ENCODE measurements at regions not wholly inside any gene's neighbourhood (a gene's known extent, or its start where the extent isn't known, plus 50 kb on each side); places are given as distances from the start of the nearest gene placed in this dataset.

DNA sequence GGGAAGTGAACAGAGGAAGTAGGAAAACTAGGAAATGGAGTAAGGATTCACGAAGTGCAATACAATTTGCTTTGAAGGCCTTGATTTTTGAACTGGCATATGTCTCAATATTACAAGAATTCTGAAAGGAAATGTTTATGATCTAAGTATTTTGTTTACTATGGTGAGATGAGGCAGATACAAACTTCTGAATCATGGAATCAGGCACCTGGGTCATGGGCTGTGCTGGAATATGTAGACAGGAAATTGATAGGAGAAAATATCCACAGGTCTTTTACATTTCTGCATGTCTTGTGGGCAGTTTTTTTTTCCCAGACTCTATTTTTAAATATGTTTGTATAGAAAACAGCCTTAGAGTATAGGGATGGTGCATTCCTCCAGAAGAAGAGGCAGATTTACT, 117.1 kb downstream of the PPP1R3A start:
- H2AFZ ChIP-seq (replicated peaks; ENCODE audit: low read length, poor library complexity), result no peak overlapping the region
- no peaks in the 10 kb centered on the region for H3K9me3 ChIP-seq (ENCODE audit: control insufficient read depth, insufficient read depth, low read length)
- intact Hi-C loops (cut with micrococcal nuclease) (no loop called here), dilution Hi-C loops (cut with HindIII; ENCODE audit: low sequenced_read_pairs, unreplicated experiment) (no loop called here), in situ Hi-C loops (cut with MboI; ENCODE audit: low sequenced_read_pairs) (no loop called here)
- H3K4me1 ChIP-seq (ENCODE audit: control insufficient read depth, insufficient read depth, low read length), result no peaks in the 10 kb centered on the region; the same call in 1 of the 2 replicates
- TF ChIP-seq CEBPB (IDR thresholded peaks at IDR 0.05; ENCODE audit: low read depth, low read length), result no peak
- no peak for TF ChIP-seq RAD21 (IDR thresholded peaks at IDR 0.05; ENCODE audit: low read length)
- TF ChIP-seq, protein P1, sequence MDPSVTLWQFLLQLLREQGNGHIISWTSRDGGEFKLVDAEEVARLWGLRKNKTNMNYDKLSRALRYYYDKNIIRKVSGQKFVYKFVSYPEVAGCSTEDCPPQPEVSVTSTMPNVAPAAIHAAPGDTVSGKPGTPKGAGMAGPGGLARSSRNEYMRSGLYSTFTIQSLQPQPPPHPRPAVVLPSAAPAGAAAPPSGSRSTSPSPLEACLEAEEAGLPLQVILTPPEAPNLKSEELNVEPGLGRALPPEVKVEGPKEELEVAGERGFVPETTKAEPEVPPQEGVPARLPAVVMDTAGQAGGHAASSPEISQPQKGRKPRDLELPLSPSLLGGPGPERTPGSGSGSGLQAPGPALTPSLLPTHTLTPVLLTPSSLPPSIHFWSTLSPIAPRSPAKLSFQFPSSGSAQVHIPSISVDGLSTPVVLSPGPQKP (IDR thresholded peaks at IDR 0.05; ENCODE audit: borderline replicate concordance, low read depth, low read length), result no peak
- TF ChIP-seq NFE2L2 (IDR thresholded peaks at IDR 0.05; ENCODE audit: low read depth, low read length), result no peak
- TF ChIP-seq RFX5 (IDR thresholded peaks at IDR 0.05; ENCODE audit: low read depth, low read length), result no peak
- no peak for TF ChIP-seq USF2 (IDR thresholded peaks at IDR 0.05; ENCODE audit: low read depth, low read length)
- no peak for TF ChIP-seq MAFK (IDR thresholded peaks at IDR 0.05; ENCODE audit: low read depth, low read length)
- TF ChIP-seq MXI1 (IDR thresholded peaks at IDR 0.05; ENCODE audit: borderline replicate concordance, low read depth, low read length), result no peak
- no peak for TF ChIP-seq BHLHE40 (IDR thresholded peaks at IDR 0.05; ENCODE audit: low read depth, low read length)
- TF ChIP-seq FOS (IDR thresholded peaks at IDR 0.05; ENCODE audit: low read depth, low read length), result no peak
- TF ChIP-seq POLR2A (IDR thresholded peaks at IDR 0.05; ENCODE audit: low read depth, low read length), result no peak
- TF ChIP-seq CHD1 (IDR thresholded peaks at IDR 0.05; ENCODE audit: low read depth, low read length), result no peak
- TF ChIP-seq RCOR1 (IDR thresholded peaks at IDR 0.05; ENCODE audit: insufficient replicate concordance, low read length), result no peak
- no peak for TF ChIP-seq MAZ (IDR thresholded peaks at IDR 0.05; ENCODE audit: borderline replicate concordance, low read depth, low read length)
- TF ChIP-seq SMC3 (IDR thresholded peaks at IDR 0.05; ENCODE audit: low read depth, low read length), result no peak
- TF ChIP-seq CTCF (conservative IDR thresholded peaks at IDR 0.05; ENCODE audit: low read depth, low read length), result no peak
- H2BK20ac ChIP-seq (ENCODE audit: low read depth, low read length), result no peak overlapping the region
- DNase-seq (no peak), ATAC-seq (ENCODE audit: low read depth) (no peak)
- H3K36me3 ChIP-seq (ENCODE audit: control insufficient read depth, insufficient read depth, low read length), result no peaks in the 10 kb centered on the region
- H2AK5ac ChIP-seq (ENCODE audit: low read depth, low read length), result no peak overlapping the region
- H4K8ac ChIP-seq (ENCODE audit: low read depth in 2 of 2, low read length in 2 of 2), result no peak overlapping the region
- H3K18ac ChIP-seq (ENCODE audit: low read depth, low read length), result no peak overlapping the region
- H3K9me1 ChIP-seq (ENCODE audit: insufficient read depth, low read length), result no peaks in the 10 kb centered on the region
- H3K9ac ChIP-seq (ENCODE audit: low read depth, low read length), result no peak overlapping the region
- ChIA-PET CTCF (no interaction called here), POLR2A (ENCODE audit: unreplicated experiment) (no interaction called here)
- no peak overlapping the region for H3K14ac ChIP-seq (replicated peaks; ENCODE audit: low read depth, low read length)
- H3K4me2 ChIP-seq (ENCODE audit: low read depth, low read length), result no peak overlapping the region
- H4K91ac ChIP-seq (ENCODE audit: insufficient read depth, low read depth, low read length), result no peak overlapping the region
- no CpG with 5 or more reads among the region's 1 CpG for WGBS, 2 experiments (ENCODE audit: extremely low coverage in 2 of 2, insufficient read length in 1 of 2)
- no peak overlapping the region for H2AK9ac ChIP-seq (replicated peaks; ENCODE audit: low read depth, low read length, poor library complexity)
- no TSS peak for BruUV-seq (replicated peaks)
- H3K79me1 ChIP-seq (ENCODE audit: low read depth in 1 of 2, low read length in 2 of 2), result no peaks in the 10 kb centered on the region
- H3K27ac ChIP-seq (ENCODE audit: insufficient read depth, low read length), result no peak overlapping the region
- H2BK5ac ChIP-seq (ENCODE audit: low read depth, low read length, poor library complexity, severe bottlenecking), result no peak overlapping the region
- no peak overlapping the region for H3K23ac ChIP-seq (ENCODE audit: low read depth, low read length)
- no peak overlapping the region for H4K5ac ChIP-seq (ENCODE audit: low read depth, low read length)
- H2BK120ac ChIP-seq (ENCODE audit: low read depth, low read length), result no peak overlapping the region
- no peak overlapping the region for H3K4ac ChIP-seq (ENCODE audit: low read depth, low read length)
- no peak overlapping the region for H2BK15ac ChIP-seq (ENCODE audit: low read depth, low read length)
- no peaks in the 10 kb centered on the region for H3K27me3 ChIP-seq (ENCODE audit: control insufficient read depth, insufficient read depth, low read length)
- H3K4me3 ChIP-seq (ENCODE audit: insufficient read depth, low read depth, low read length), result no peak overlapping the region
- H3K56ac ChIP-seq (ENCODE audit: extremely low read depth, insufficient read depth, low read length), result no peak overlapping the region
- H4K20me1 ChIP-seq (ENCODE audit: insufficient read depth, low read length), result no peaks in the 10 kb centered on the region

Measured in IMR-90 (cell line).